ENCODE measurements at regions not wholly inside any gene's neighbourhood (a gene's known extent, or its start where the extent isn't known, plus 50 kb on each side); places are given as distances from the start of the nearest gene placed in this dataset.
"Not testable (repeated sequence)": the region's sequence is repeated elsewhere in the genome, so short reads cannot be mapped to it uniquely, and the experiment has no call there.

DNA sequence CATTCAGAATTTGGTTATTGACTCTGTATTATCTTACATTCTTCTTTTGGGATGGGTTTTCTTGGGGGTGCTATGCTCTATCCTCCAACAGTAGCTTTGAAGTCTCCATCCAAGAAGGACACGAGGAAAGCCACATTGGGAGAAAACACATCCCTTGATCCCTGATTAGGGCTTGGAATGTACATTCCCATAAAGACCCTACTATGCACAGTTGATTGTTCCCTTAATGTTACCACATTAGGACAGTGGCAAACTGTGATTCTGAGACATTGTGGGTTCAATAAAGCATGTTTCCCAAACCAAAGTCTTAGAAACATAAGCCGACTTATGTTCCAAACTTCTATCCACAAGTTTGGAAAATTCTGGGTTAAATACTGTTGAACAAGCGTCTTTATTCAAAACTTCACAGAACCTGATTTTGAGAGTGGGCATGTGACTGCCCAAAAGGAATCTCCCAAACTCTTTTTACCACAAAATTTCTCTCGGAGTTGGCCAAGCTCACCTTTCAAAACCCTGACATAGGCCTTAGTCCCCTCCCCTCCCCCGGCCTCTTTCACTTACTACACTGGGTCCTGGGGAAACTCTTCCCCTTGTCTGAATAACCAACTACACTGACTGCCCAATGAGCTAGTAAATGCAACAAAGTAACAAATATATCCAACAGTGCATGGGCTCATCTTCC, 177.0 kb upstream of the KAZN start:
- H3K9me3 ChIP-seq (ENCODE audit: control insufficient read depth, insufficient read depth, low read length): no peaks in the 10 kb centered on the region; the same call in 1 of the 2 replicates
- H3K9ac ChIP-seq (ENCODE audit: low read depth, low read length): no peak overlapping the region
- no peaks in the 10 kb centered on the region for H3K36me3 ChIP-seq (ENCODE audit: control insufficient read depth, insufficient read depth, low read length)
- H3K4me1 ChIP-seq (ENCODE audit: control insufficient read depth, insufficient read depth, low read length): no peaks in the 10 kb centered on the region
- no peak overlapping the region for H3K4me3 ChIP-seq (ENCODE audit: low read depth, low read length)
- no peak overlapping the region for H3K27ac ChIP-seq (ENCODE audit: low read depth, low read length)
- no peaks in the 10 kb centered on the region for H3K27me3 ChIP-seq (ENCODE audit: control insufficient read depth, insufficient read depth, low read length)

DNA sequence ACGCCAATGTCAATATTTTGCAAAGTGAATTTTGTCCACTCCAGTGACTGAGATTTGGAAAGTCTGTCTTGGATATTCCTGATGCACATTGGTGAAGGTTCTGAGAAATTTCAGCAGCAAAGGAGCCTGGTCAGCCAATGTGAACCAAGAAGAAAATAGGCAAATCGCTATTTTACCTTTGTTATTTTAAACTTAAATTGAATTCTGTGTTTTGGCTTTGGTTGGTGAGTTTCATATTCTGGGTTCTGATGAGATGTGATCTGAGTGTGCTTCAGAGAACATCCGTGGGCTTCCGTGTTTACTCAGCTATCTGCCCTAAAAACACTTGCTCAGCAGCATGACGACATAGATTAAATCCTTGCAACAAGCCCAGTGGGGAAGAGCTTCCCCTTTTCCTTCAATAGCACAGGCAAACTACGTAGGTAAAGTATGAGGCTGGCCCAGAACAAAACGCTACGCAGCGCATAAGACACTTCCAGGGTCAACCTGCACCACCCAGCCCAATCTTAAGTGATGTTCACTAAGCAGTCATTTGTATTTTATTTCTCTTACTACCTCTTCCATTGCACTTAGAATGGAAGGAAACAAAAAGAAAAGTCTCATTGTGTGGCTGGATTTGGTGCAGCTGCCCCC, 176.4 kb upstream of the KAZN start:
- Histone ChIP-seq H3K9me3 (ENCODE audit: control insufficient read depth, insufficient read depth, low read length) (no peaks in the 10 kb centered on the region; the same call in 1 of the 2 replicates), H3K9ac (ENCODE audit: low read depth, low read length) (no peak overlapping the region), H3K36me3 (ENCODE audit: control insufficient read depth, insufficient read depth, low read length) (no peaks in the 10 kb centered on the region), H3K27me3 (ENCODE audit: control insufficient read depth, insufficient read depth, low read length) (no peaks in the 10 kb centered on the region), H3K27ac (ENCODE audit: low read depth, low read length) (no peak overlapping the region), H3K4me1 (ENCODE audit: control insufficient read depth, insufficient read depth, low read length) (no peaks in the 10 kb centered on the region), H3K4me3 (ENCODE audit: low read depth, low read length) (no peak overlapping the region)

DNA sequence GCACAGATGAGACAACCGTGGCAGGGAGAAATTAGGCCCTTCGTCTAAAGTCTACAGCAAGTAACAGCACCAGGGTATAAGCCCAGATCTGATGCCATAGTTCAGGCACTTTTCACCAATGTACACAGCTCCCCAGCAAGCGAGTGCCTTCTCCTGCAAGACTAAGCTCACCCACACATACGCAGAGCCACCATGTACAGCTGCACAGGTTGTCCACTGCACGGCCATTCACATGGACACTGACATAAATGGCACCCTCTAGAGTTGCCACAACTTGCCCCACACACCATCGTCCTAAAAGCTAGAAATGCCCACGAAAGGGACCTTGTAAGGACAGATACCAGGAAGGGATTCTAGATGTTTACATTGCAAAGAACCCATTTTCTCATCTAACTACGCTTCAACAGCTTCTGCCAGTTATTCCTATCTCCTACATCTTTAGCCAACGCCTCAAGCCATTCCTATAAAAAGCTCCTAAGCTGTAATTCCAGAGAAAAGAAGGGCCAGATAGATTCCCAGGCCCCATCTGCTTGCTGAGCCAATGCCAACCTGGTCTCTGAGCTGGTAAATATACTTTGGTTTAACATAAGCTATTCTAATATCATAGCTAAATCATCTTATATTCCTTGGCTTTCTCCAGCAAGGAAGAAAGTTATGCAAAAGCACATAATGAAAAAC, 174.0 kb upstream of the KAZN start:
- H3K36me3 ChIP-seq (ENCODE audit: control insufficient read depth, insufficient read depth, low read length): no peaks in the 10 kb centered on the region
- no peaks in the 10 kb centered on the region for H3K27me3 ChIP-seq (ENCODE audit: control insufficient read depth, insufficient read depth, low read length)
- H3K27ac ChIP-seq (ENCODE audit: low read depth, low read length): no peak overlapping the region
- H3K9ac ChIP-seq (ENCODE audit: low read depth, low read length): no peak overlapping the region
- no peaks in the 10 kb centered on the region; the same call in 1 of the 2 replicates for H3K9me3 ChIP-seq (ENCODE audit: control insufficient read depth, insufficient read depth, low read length)
- H3K4me3 ChIP-seq (ENCODE audit: low read depth, low read length): no peak overlapping the region
- H3K4me1 ChIP-seq (ENCODE audit: control insufficient read depth, insufficient read depth, low read length): no peaks in the 10 kb centered on the region

DNA sequence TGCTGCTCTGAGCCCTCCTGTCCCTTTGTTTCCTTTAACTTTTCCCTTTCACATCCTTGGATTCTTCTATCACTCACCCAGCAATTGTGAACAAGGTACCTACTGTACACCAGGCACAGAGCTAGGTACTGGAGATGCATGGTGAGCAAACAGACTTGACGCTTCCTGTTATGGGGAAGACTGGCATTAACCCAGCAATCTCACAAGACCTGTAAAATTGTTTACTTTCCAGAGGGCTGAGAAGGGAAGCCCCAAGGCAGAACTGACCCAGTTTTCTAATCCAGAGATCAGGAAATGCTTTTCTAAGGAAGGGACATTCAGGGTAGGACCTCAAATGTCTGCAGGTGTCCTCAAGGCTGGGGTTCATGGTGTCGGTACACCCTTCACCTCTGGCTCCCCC, 171.6 kb upstream of the KAZN start:
- H3K9ac ChIP-seq (ENCODE audit: low read depth, low read length): no peak overlapping the region
- no peaks in the 10 kb centered on the region for H3K36me3 ChIP-seq (ENCODE audit: control insufficient read depth, insufficient read depth, low read length)
- H3K4me1 ChIP-seq (ENCODE audit: control insufficient read depth, insufficient read depth, low read length): no peaks in the 10 kb centered on the region
- H3K27ac ChIP-seq (ENCODE audit: low read depth, low read length): no peak overlapping the region
- H3K27me3 ChIP-seq (ENCODE audit: control insufficient read depth, insufficient read depth, low read length): no peaks in the 10 kb centered on the region
- no peaks in the 10 kb centered on the region for H3K9me3 ChIP-seq (ENCODE audit: control insufficient read depth, insufficient read depth, low read length)
- no peak overlapping the region for H3K4me3 ChIP-seq (ENCODE audit: low read depth, low read length)

DNA sequence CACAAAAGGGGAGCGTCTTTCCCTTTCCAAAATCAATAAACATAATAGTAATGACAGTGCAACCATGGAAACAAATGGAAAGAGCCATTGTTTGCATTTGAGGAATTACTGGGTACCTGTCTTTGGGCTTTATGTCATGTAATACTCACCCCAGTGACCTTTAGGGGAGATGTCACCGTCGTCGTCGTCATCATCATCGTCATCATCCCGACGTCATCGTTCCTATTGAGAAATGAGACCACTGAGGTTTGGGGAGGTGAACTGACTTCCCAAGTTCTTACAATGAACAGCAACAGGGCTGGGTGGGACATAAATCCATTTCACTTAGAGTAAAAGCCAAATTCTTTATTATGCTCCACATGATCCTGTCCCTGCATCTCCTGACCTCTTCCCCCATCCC, 168.9 kb upstream of the KAZN start:
- Histone ChIP-seq H3K4me1 (ENCODE audit: control insufficient read depth, insufficient read depth, low read length) (no peaks in the 10 kb centered on the region), H3K4me3 (ENCODE audit: low read depth, low read length) (no peak overlapping the region), H3K36me3 (ENCODE audit: control insufficient read depth, insufficient read depth, low read length) (no peaks in the 10 kb centered on the region), H3K27ac (ENCODE audit: low read depth, low read length) (no peak overlapping the region), H3K9ac (ENCODE audit: low read depth, low read length) (no peak overlapping the region), H3K27me3 (ENCODE audit: control insufficient read depth, insufficient read depth, low read length) (no peaks in the 10 kb centered on the region), H3K9me3 (ENCODE audit: control insufficient read depth, insufficient read depth, low read length) (no peaks in the 10 kb centered on the region)

DNA sequence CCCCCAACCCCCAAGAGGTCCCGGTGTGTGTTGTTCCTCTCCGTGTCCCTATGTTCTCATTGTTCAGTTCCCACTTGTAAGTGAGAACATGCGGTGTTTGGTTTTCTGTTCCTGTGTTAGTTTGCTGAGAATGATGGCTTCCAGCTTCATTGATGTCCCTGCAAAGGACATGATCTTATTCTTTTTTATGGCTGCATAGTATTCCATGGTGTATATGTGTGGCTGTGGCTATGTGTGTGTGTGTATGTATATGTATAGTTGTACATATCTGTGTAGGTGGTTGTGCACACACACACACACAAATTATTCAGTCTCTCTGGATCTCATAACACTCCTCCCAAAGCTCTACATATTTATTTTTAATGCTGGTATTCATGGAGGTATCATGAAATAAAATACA, 165.8 kb upstream of the KAZN start:
- H3K27ac ChIP-seq (ENCODE audit: low read depth, low read length); H3K4me3 ChIP-seq (ENCODE audit: low read depth, low read length); H3K9me3 ChIP-seq (ENCODE audit: control insufficient read depth, insufficient read depth, low read length); H3K9ac ChIP-seq (ENCODE audit: low read depth, low read length); H3K4me1 ChIP-seq (ENCODE audit: control insufficient read depth, insufficient read depth, low read length); H3K36me3 ChIP-seq (ENCODE audit: control insufficient read depth, insufficient read depth, low read length); H3K27me3 ChIP-seq (ENCODE audit: control insufficient read depth, insufficient read depth, low read length): not testable (repeated sequence)

DNA sequence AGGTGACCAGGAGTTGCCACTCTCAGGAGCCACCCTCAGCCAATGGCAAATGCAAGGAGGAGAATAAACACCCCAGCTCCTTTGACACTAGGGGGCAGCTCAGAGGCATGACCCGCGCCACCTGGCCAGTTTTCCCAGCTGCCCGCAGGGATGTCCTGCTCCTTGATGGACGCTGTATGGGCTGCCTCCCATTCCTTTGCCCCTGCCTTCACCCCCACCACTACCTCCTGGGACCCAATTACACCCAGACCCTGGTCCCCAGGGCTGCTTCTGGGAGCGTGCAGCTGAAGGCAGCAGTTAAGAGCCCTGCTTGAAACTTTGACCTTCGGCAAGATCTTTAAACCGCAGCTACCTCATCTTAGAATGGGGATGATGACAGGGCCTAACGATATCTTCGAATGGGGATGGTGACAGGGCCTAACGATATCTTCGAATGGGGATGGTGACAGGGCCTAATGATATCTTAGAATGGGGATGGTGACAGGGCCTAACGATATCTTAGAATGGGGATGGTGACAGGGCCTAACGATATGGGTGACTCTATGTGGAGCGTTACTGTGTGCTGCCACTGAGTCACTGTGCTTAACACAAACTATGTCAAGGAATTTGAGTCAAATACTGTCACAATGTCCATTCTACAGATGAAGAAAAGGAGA, 163.0 kb upstream of the KAZN start:
- H3K9ac ChIP-seq (ENCODE audit: low read depth, low read length): no peak overlapping the region
- H3K27me3 ChIP-seq (ENCODE audit: control insufficient read depth, insufficient read depth, low read length): no peaks in the 10 kb centered on the region
- no peaks in the 10 kb centered on the region for H3K4me1 ChIP-seq (ENCODE audit: control insufficient read depth, insufficient read depth, low read length)
- H3K36me3 ChIP-seq (ENCODE audit: control insufficient read depth, insufficient read depth, low read length): no peaks in the 10 kb centered on the region
- no peaks in the 10 kb centered on the region for H3K9me3 ChIP-seq (ENCODE audit: control insufficient read depth, insufficient read depth, low read length)
- H3K27ac ChIP-seq (ENCODE audit: low read depth, low read length): no peak overlapping the region
- no peak overlapping the region for H3K4me3 ChIP-seq (ENCODE audit: low read depth, low read length)

DNA sequence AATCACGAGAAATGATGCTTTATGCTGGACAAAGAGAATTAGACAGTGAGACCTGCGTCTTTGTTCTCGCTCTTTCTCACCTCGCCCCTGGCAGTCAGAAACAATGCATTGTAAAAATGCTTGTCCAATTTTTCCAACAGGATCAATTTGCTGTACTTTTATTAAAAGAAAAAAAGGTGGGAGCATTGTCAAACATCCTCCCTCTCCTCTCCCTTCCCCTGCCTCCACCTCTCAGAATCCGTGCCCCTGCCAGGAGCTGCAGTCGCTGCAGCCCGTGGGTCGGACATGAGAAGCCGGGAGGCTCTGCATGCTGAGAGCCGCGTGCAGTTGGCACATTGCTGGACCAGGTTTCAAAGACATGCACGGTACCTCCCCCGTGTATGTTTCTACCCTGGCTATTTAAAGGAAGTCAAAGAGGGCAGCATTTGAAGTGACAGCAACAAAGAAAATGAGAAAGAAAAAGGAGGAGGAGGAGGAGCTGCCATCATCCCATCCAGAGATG, 161.0 kb upstream of the KAZN start:
- Histone ChIP-seq H3K4me1 (ENCODE audit: control insufficient read depth, insufficient read depth, low read length) (no peaks in the 10 kb centered on the region), H3K27me3 (ENCODE audit: control insufficient read depth, insufficient read depth, low read length) (no peaks in the 10 kb centered on the region), H3K27ac (ENCODE audit: low read depth, low read length) (no peak overlapping the region), H3K4me3 (ENCODE audit: low read depth, low read length) (no peak overlapping the region), H3K9ac (ENCODE audit: low read depth, low read length) (no peak overlapping the region), H3K9me3 (ENCODE audit: control insufficient read depth, insufficient read depth, low read length) (no peaks in the 10 kb centered on the region), H3K36me3 (ENCODE audit: control insufficient read depth, insufficient read depth, low read length) (no peaks in the 10 kb centered on the region)

DNA sequence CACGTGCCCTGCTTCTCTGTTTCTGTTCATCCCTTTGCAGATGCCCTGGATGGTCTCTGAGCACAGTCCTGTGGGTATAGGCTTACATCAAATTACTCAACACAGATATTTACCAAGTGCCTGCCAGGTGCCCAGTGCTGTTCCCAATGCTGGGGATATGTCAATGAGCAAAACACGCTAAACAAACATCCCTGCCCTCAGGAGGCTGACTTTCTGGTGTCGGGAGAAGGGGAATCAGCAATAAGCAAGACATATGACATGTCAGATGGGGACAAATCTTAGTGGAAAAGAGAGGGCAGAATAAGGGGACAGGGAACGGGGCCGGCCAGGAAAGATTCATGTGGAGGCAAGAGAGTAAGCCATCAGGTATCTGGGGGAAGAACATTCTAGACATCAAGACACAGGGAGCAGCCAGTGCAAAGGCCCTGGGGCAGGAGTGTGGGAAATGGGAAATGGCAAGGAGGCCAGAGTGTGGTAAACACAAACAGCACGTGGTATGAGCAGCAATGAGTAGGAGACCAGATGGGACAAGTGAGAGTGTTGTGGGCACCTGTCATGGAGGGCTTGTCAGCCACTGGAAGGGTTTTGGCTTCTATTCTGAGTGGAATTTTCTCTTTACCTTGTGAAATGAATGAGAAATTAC, 160.2 kb upstream of the KAZN start:
- no peaks in the 10 kb centered on the region for H3K9me3 ChIP-seq (ENCODE audit: control insufficient read depth, insufficient read depth, low read length)
- no peaks in the 10 kb centered on the region for H3K27me3 ChIP-seq (ENCODE audit: control insufficient read depth, insufficient read depth, low read length)
- H3K27ac ChIP-seq (ENCODE audit: low read depth, low read length): no peak overlapping the region
- no peaks in the 10 kb centered on the region for H3K36me3 ChIP-seq (ENCODE audit: control insufficient read depth, insufficient read depth, low read length)
- no peaks in the 10 kb centered on the region for H3K4me1 ChIP-seq (ENCODE audit: control insufficient read depth, insufficient read depth, low read length)
- no peak overlapping the region for H3K9ac ChIP-seq (ENCODE audit: low read depth, low read length)
- no peak overlapping the region for H3K4me3 ChIP-seq (ENCODE audit: low read depth, low read length)

DNA sequence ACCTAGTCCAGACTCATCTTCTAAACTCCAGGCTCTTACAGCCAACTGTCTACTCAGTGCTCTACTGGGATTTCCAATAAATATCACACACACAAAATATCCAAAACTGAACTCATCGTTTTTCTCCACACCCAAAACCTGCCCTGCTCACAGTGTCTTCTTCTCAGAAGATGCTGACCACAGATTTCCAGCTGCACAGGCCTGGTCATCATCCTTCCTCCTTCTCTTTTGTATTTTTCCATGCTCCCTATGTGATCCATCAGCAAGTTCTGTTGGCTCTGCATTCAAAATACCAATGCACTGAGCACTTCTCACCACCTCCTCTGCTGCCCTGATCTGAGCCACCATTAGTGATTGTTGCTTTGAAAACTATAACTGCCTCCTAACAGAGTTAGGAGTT, 159.5 kb upstream of the KAZN start:
- no peaks in the 10 kb centered on the region for H3K27me3 ChIP-seq (ENCODE audit: control insufficient read depth, insufficient read depth, low read length)
- no peaks in the 10 kb centered on the region for H3K36me3 ChIP-seq (ENCODE audit: control insufficient read depth, insufficient read depth, low read length)
- no peak overlapping the region for H3K4me3 ChIP-seq (ENCODE audit: low read depth, low read length)
- no peak overlapping the region for H3K27ac ChIP-seq (ENCODE audit: low read depth, low read length)
- H3K4me1 ChIP-seq (ENCODE audit: control insufficient read depth, insufficient read depth, low read length): no peaks in the 10 kb centered on the region
- H3K9ac ChIP-seq (ENCODE audit: low read depth, low read length): no peak overlapping the region
- H3K9me3 ChIP-seq (ENCODE audit: control insufficient read depth, insufficient read depth, low read length): no peaks in the 10 kb centered on the region
